Fibroblast of mammary gland (primary cell): ENCODE measurements at regions not wholly inside any gene's neighbourhood (a gene's known extent, or its start where the extent isn't known, plus 50 kb on each side); places are given as distances from the start of the nearest gene placed in this dataset.
A peak's percentile ranks its signal among the peaks of the same experiment; 100 is the strongest.
"Not testable (repeated sequence)": the region's sequence is repeated elsewhere in the genome, so short reads cannot be mapped to it uniquely, and the experiment has no call there.

Experiments
- DNase-seq: peaks from one replicate; pipeline ENCODE4 v3.0.0-alpha.2; 2010; ENCODE audit warnings: low read depth
- H3K4me3 ChIP-seq: 2 replicates; pipeline ENCODE4 v1.5.1; 2011; ENCODE audit warnings: low read depth, mild to moderate bottlenecking, low read length, moderate library complexity; ENCODE audit not compliant: control insufficient read depth
- TF ChIP-seq, protein P1 (sequence below): conservative IDR thresholded peaks from 2 replicates; pipeline ENCODE4 v1.5.1; 2011; ENCODE audit warnings: low read depth, low read length, inconsistent platforms; ENCODE audit not compliant: control insufficient read depth, insufficient read depth

DNA sequence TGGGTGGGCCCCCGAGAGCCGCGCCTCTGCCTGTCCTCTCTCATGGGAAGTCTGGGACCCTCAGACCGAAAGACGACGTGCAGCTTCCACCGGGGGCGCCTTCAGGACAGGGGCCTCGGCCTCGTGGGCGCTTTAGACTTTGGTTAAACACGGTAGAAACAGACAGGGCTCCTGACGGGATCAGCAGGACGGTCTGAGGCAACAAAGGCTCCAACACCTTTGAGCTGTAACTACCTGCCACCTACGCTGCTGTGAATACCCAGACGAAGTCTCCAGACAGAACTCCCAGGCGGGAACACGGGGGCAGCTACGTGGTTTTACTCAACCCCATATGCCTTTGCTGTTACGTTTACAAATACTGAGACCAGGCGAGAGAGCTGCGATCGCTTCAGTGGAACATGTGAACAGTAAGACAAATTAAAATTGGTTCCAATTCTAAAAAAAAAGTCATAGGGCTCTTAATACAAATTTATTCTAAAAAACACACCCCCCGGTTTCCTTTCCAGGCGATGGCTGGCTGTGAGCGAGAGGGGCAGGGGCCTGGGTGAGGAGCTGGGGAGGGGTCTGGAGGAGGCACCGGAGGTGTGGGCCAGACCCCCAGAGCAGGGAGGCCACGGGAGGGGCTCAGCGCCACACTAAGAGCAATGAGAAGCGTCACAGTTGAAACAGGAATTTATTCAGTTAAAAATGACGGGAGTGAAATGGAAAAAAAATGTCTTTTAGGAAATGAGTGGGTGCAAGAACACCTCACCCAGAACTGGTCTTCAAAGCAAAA is 453.2 kb downstream of the QKI start:
- TF ChIP-seq, protein P1, sequence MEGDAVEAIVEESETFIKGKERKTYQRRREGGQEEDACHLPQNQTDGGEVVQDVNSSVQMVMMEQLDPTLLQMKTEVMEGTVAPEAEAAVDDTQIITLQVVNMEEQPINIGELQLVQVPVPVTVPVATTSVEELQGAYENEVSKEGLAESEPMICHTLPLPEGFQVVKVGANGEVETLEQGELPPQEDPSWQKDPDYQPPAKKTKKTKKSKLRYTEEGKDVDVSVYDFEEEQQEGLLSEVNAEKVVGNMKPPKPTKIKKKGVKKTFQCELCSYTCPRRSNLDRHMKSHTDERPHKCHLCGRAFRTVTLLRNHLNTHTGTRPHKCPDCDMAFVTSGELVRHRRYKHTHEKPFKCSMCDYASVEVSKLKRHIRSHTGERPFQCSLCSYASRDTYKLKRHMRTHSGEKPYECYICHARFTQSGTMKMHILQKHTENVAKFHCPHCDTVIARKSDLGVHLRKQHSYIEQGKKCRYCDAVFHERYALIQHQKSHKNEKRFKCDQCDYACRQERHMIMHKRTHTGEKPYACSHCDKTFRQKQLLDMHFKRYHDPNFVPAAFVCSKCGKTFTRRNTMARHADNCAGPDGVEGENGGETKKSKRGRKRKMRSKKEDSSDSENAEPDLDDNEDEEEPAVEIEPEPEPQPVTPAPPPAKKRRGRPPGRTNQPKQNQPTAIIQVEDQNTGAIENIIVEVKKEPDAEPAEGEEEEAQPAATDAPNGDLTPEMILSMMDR = no peak
- H3K4me3 ChIP-seq = no peak overlapping the region
- DNase-seq = no peak

DNA sequence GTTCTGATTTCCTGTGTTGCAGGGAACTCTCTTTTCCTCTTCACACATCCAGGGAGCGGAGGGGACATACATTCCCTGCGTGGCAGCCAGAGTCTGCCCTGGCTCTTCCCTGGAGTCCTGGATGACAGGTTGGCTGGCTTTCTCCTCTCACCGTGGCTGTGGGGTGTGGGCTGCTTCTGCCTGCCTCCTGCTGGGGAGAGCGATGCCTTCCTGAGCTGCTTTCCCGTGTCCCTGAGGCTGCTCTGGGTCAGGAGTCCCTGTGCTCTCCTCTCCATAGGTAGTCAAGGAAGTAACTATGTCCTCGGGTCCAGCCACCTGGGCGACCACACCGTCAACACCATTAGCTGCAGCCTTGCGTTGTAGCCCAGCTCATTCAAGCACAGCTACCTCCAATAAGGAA is 451.7 kb downstream of the QKI start:
- TF ChIP-seq, protein P1 = no peak
- H3K4me3 ChIP-seq = no peak overlapping the region

DNA sequence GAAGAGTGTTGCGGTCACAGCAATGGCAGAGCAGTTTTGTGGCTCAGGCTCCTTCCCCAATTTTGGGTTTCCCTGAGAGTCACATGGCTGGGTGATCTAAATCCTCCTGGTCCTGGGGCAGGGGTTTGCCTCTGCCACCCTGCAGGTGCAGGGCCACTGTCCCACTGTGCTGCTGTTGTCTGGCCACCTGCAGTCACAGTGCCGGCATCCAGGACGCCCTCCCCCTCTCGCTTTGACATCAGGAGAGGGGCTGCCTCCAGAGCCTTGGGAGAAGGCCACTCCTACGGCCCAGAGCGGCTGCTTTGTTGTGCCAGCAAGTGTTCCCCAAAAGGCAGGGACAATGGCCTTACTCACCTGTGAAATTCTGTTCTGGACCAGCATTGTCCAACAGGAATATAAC is 449.0 kb downstream of the QKI start:
- TF ChIP-seq, protein P1 = no peak
- DNase-seq = no peak
- no peak overlapping the region for H3K4me3 ChIP-seq

More for the DNA sequence above, 451.7 kb downstream of the QKI start:
- no peak for DNase-seq

DNA sequence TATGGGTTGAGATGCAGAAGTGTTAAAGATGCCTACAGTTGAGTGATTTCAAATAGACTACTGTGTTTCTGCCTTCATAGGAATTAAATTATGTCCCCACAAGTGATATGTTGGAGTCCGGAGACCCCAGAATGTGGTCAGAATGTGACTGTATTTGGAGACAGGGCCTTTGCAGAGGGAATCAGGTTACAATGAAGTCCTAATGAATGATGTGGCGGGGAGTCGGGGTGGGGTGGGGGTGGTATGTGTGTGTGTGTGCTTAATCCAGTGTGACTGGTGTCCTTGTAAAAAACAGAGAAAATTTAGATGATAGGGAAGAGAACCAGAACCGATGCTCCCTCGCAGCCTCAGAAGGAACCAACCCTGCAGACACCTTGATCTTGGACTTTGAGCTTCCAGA is 448.2 kb downstream of the QKI start:
- no peak overlapping the region for H3K4me3 ChIP-seq
- TF ChIP-seq, protein P1 = no peak
- no peak for DNase-seq

DNA sequence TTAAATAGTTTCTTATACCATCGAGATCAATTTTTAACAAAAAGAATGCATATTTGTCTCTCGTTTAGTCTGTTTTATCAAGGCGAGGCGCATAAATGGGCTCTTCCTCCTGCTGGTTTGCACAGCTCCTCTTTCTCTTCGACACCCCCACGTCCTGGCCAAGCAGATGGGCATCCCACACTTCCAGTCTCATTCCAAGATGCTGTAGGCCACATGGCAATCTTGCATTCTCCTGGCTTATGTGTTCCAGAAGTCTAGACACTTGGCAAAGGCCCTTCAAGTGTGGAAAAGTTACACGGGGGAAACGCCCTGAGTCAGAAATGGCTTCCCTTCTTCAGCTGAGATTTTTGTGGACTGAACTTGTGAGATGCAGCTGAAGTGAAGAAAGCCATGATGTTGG is 447.1 kb downstream of the QKI start:
- no peak for DNase-seq
- TF ChIP-seq, protein P1 = no peak

DNA sequence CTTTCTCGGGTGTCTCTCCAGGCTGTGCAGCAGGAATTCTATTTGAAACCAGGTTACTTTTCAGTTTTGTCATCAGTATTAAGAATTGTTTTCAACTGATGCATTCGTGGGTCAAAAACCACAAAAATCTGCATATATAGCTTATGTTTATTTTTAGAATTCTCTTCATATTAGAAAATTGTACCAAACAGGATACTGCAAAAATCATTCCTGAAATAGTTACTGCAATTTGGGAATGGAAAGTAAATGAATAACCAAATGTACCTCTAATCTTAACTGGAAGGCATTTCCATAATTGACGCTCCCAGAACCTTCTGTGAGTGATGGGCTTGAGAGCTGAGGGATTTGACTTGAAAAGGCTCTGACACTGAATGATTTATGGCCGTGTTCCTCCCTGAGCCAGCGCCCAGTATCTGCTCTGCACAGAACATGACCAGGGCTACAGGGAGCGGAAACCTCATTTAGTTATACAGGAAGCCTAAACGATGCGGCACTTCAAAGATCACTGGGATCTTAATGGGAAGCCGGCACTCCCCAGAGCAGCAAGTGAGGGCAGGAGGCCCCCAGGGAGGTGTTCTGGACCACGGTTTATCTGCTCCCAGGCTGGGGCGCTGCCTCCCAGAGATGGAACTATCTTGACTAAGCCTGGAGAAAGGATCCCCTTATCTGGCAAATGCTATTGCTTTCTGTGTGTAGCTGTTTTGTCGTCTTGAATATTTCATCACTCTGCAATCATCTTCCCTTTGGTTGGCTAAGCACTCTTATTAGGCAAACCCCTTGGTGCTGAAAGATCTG is 446.0 kb downstream of the QKI start:
- TF ChIP-seq, protein P1 = no peak
- no peak overlapping the region for H3K4me3 ChIP-seq
- DNase-seq = peak; percentile 50

More for the DNA sequence above, 447.1 kb downstream of the QKI start:
- H3K4me3 ChIP-seq = no peak overlapping the region

DNA sequence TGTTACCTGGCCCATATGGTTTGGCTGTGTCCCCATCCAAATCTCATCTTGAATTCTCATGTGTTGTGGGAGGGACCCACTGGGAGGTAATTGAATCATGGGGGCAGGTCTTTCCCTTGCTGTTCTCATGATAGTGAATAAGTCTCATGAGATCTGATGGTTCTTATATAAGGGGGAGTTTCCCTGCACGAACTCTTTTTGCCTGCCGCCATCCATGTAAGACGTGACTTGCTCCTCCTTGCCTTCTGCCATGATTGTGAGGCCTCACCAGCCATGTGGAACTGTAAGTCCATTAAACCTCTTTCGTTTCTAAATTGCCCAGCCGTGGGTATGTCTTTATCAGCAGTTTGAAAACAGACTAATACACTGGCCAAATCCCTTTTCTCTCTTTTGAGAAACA is 444.4 kb downstream of the QKI start:
- not testable (repeated sequence) for DNase-seq, H3K4me3 ChIP-seq
